MM.1S (cell line): ENCODE measurements at regions not wholly inside any gene's neighbourhood (a gene's known extent, or its start where the extent isn't known, plus 50 kb on each side); places are given as distances from the start of the nearest gene placed in this dataset.

Experiments used
- EZH2 ChIP-seq: fragments of 300-600 bp; sonication (generic); optimal IDR thresholded peaks from 2 replicates; pipeline ENCODE3; 2017; ENCODE audit warnings: low read depth, mild to moderate bottlenecking, antibody characterized with exemption, low read length, mixed read lengths
- EZH2phosphoT487 ChIP-seq: fragments of 300-600 bp; sonication (generic); IDR thresholded peaks from 2 replicates; pipeline ENCODE4 v1.6.1; 2018; ENCODE audit warnings: antibody characterized with exemption, low read length
- TF ChIP-seq, protein P1 (sequence below): fragments of 300-600 bp; sonication (generic); IDR thresholded peaks from 2 replicates; pipeline ENCODE4 v1.5.1; 2016; ENCODE audit warnings: antibody characterized with exemption, low read length, mixed read lengths

DNA sequence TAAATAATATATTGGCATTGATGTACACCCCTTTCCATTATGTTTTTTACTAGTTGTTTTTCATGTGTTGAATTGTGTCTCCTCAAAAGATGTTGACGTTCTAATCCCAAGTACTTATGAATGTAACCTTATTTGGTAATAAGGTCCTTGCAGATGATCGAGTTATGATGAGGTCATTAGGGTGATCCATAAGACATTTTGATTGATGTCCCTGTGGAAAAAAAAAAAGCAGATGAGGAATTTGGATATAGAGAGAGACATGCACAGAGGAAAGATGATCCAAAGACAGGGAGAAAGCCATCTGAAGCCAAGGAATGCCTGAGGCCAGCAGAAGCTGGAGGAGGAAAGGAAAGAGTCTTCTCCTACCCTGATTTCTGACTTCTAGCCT is 632.7 kb downstream of the TLR4 start:
- TF ChIP-seq, protein P1, sequence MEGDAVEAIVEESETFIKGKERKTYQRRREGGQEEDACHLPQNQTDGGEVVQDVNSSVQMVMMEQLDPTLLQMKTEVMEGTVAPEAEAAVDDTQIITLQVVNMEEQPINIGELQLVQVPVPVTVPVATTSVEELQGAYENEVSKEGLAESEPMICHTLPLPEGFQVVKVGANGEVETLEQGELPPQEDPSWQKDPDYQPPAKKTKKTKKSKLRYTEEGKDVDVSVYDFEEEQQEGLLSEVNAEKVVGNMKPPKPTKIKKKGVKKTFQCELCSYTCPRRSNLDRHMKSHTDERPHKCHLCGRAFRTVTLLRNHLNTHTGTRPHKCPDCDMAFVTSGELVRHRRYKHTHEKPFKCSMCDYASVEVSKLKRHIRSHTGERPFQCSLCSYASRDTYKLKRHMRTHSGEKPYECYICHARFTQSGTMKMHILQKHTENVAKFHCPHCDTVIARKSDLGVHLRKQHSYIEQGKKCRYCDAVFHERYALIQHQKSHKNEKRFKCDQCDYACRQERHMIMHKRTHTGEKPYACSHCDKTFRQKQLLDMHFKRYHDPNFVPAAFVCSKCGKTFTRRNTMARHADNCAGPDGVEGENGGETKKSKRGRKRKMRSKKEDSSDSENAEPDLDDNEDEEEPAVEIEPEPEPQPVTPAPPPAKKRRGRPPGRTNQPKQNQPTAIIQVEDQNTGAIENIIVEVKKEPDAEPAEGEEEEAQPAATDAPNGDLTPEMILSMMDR: no peak
- TF ChIP-seq EZH2phosphoT487 (no peak), EZH2 (no peak)
